CD8-positive, alpha-beta memory T cell (primary cell): ENCODE measurements at regions not wholly inside any gene's neighbourhood (a gene's known extent, or its start where the extent isn't known, plus 50 kb on each side); places are given as distances from the start of the nearest gene placed in this dataset.
A peak's percentile ranks its signal among the peaks of the same experiment; 100 is the strongest.
"Not testable (repeated sequence)": the region's sequence is repeated elsewhere in the genome, so short reads cannot be mapped to it uniquely, and the experiment has no call there.

Experiments
- CTCF ChIA-PET: fragments of 350-600 bp; sonication (Branson Sonifier 250); formaldehyde crosslinking; loops from one replicate; lab custom pipeline; 2021; ENCODE audit warnings: antibody characterized with exemption; lab: Charles Lee
- POLR2A ChIA-PET: fragments of 350-600 bp; sonication (Branson Sonifier 250); formaldehyde crosslinking; loops from one replicate; lab custom pipeline; 2021; ENCODE audit warnings: antibody characterized with exemption; lab: Charles Lee
- DNase-seq, 5 donors: peaks; one replicate each; pipeline versions ENCODE4 v3.0.0 to v3.0.0-alpha.2; 2020 to 2022; ENCODE audit warnings: mixed read lengths in 1 of 5
- H3K27ac ChIP-seq: one replicate; pipeline ENCODE4 v1.7.0; 2013; ENCODE audit warnings: low read depth, mild to moderate bottlenecking, low read length, moderate library complexity
- H3K27me3 ChIP-seq: 2 replicates; pipeline ENCODE4 v1.7.0; 2013; ENCODE audit warnings: low read length, mild to moderate bottlenecking; ENCODE audit not compliant: insufficient read depth, poor library complexity, severe bottlenecking
- H3K36me3 ChIP-seq: 2 replicates; pipeline ENCODE4 v1.7.0; 2013; ENCODE audit warnings: mild to moderate bottlenecking, low read length, moderate library complexity; ENCODE audit not compliant: insufficient read depth
- H3K4me1 ChIP-seq: 2 replicates; pipeline ENCODE4 v1.7.0; 2013; ENCODE audit warnings: mild to moderate bottlenecking, low read length, moderate library complexity; ENCODE audit not compliant: insufficient read depth
- H3K4me3 ChIP-seq: 2 replicates; pipeline ENCODE4 v1.7.0; 2013; ENCODE audit warnings: mild to moderate bottlenecking, low read length
- H3K9me3 ChIP-seq: 2 replicates; pipeline ENCODE4 v1.7.0; 2013; ENCODE audit warnings: mild to moderate bottlenecking, low read length
- H3K27ac Mint-ChIP-seq, 8 donors: one replicate each; pipeline ENCODE4 v1.8.0; 2020 to 2021; ENCODE audit warnings: mixed read lengths in 8 of 8, mild to moderate bottlenecking in 6 of 8, inconsistent platforms in 3 of 8, moderate library complexity in 3 of 8
- H3K27me3 Mint-ChIP-seq, 2 donors: one replicate each; pipeline ENCODE4 v1.8.0; 2020 to 2021; ENCODE audit warnings: mixed read lengths in 2 of 2, mild to moderate bottlenecking in 1 of 2, moderate library complexity in 1 of 2
- H3K36me3 Mint-ChIP-seq, 3 donors: one replicate each; pipeline ENCODE4 v1.8.0; 2020 to 2021; ENCODE audit warnings: mixed read lengths in 3 of 3, inconsistent platforms in 1 of 3, mild to moderate bottlenecking in 1 of 3
- H3K4me1 Mint-ChIP-seq, 3 donors: one replicate each; pipeline ENCODE4 v1.8.0; 2020 to 2021; ENCODE audit warnings: mixed read lengths in 3 of 3, inconsistent platforms in 1 of 3, mild to moderate bottlenecking in 1 of 3
- H3K4me3 Mint-ChIP-seq, 7 donors: one replicate each; pipeline ENCODE4 v1.8.0; 2020 to 2021; ENCODE audit warnings: mixed read lengths in 7 of 7, mild to moderate bottlenecking in 6 of 7, moderate library complexity in 4 of 7, inconsistent platforms in 2 of 7
- H3K9me3 Mint-ChIP-seq, 5 donors: one replicate each; pipeline ENCODE4 v1.8.0; 2020 to 2022; ENCODE audit warnings: mixed read lengths in 5 of 5, mild to moderate bottlenecking in 3 of 5, moderate library complexity in 2 of 5, inconsistent platforms in 1 of 5

DNA sequence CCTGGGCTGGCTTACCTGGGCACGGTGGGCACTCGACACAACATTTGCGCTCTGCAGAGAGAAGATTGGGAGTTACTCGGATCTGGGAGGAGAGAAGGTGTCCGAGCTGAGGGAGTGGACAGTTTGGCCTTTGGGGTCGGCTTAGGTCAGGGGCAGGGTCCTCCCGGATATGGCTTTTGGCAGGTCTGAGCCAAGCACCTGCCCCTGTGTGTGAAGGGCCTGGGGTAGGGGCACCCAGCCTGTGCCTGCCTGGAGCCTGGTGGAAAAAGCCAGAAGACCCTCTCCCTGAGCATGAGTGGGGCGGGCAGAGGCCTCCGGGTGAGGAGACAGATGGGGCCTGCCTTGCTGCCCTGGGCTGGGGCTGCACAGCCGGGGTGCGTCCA is 117.7 kb downstream of the TMEM121 start:
- H3K4me3 Mint-ChIP-seq: not testable (repeated sequence)

DNA sequence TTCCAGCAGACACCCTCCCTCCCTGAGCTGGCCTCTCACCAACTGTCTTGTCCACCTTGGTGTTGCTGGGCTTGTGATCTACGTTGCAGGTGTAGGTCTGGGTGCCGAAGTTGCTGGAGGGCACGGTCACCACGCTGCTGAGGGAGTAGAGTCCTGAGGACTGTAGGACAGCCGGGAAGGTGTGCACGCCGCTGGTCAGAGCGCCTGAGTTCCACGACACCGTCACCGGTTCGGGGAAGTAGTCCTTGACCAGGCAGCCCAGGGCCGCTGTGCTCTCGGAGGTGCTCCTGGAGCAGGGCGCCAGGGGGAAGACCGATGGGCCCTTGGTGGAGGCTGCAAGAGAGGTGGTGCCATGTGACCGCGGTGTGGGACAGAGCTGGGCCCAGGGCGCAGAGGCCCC is 118.1 kb downstream of the TMEM121 start:
- H3K9me3 ChIP-seq, H3K4me1 ChIP-seq, H3K4me3 Mint-ChIP-seq, H3K27me3 ChIP-seq, H3K36me3 Mint-ChIP-seq, H3K9me3 Mint-ChIP-seq, H3K4me3 ChIP-seq, H3K27ac ChIP-seq, POLR2A ChIA-PET, H3K36me3 ChIP-seq, H3K27ac Mint-ChIP-seq, H3K4me1 Mint-ChIP-seq, CTCF ChIA-PET: not testable (repeated sequence)
- DNase-seq: peak in 1 of 5 donors; percentile 41
- peaks cover 3 to 30% of the 10 kb centered on the region in 2 donors for H3K27me3 Mint-ChIP-seq

More for the DNA sequence above, 117.7 kb downstream of the TMEM121 start:
- H3K4me1 Mint-ChIP-seq, H3K4me1 ChIP-seq, H3K36me3 Mint-ChIP-seq, H3K9me3 Mint-ChIP-seq, H3K27ac Mint-ChIP-seq, H3K9me3 ChIP-seq, H3K27me3 ChIP-seq, POLR2A ChIA-PET, H3K4me3 ChIP-seq, H3K27ac ChIP-seq, H3K36me3 ChIP-seq, CTCF ChIA-PET: not testable (repeated sequence)
- peaks cover 2 to 30% of the 10 kb centered on the region in 2 donors for H3K27me3 Mint-ChIP-seq
- DNase-seq: peak in 1 of 5 donors; percentile 24

DNA sequence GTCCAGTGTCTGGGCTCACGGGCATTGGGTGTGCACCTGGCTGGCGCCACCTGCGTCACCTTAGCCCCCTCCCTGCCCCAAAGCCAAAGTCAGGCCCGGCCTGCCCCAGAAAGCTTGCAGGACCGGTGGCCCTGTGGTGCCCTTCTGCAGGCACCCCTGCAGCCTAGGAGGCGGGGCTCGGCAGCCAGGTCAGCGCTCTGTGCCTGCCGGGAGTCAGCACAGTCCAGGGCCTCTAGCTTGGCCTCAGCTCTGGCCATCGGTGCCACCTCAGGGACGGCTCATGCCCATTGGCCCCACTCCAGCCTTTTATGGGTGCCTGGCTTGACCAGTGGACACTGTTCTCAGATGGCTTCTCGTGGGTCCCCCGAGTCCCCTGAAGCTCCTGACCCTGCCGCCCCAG is 118.5 kb downstream of the TMEM121 start:
- H3K9me3 ChIP-seq, H3K4me1 Mint-ChIP-seq, POLR2A ChIA-PET, CTCF ChIA-PET, H3K27ac ChIP-seq, H3K4me1 ChIP-seq, DNase-seq, H3K36me3 ChIP-seq, H3K27me3 ChIP-seq, H3K4me3 ChIP-seq, H3K9me3 Mint-ChIP-seq, H3K4me3 Mint-ChIP-seq, H3K27ac Mint-ChIP-seq, H3K36me3 Mint-ChIP-seq: not testable (repeated sequence)
- H3K27me3 Mint-ChIP-seq: peaks cover 3 to 30% of the 10 kb centered on the region in 2 donors

DNA sequence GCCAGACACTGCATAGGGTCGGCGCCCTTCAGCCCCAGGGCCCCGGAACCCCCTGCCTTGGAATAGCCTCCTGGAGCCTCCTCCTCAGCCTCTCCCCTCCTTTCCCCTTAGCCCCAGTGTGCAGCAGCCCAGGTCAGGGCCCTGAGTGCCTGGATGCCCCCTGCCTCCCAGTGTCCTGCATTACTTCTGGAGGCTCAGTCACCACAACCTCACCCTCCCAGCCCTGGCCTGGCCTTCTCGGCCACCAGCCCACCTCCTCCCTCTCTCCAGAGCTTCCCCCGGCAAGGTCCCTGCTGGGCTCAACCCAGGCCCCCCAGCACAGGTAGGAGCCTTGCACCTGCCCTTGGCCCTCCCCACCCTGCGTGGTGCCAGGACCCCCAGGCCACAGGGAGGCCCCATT is 119.0 kb downstream of the TMEM121 start:
- H3K27me3 ChIP-seq, H3K4me1 Mint-ChIP-seq, H3K27ac ChIP-seq, H3K36me3 Mint-ChIP-seq, H3K4me3 Mint-ChIP-seq, POLR2A ChIA-PET, CTCF ChIA-PET, H3K9me3 ChIP-seq, H3K27ac Mint-ChIP-seq, H3K4me3 ChIP-seq, H3K4me1 ChIP-seq, DNase-seq, H3K36me3 ChIP-seq, H3K9me3 Mint-ChIP-seq: not testable (repeated sequence)
- H3K27me3 Mint-ChIP-seq: peaks cover 3 to 30% of the 10 kb centered on the region in 2 donors

DNA sequence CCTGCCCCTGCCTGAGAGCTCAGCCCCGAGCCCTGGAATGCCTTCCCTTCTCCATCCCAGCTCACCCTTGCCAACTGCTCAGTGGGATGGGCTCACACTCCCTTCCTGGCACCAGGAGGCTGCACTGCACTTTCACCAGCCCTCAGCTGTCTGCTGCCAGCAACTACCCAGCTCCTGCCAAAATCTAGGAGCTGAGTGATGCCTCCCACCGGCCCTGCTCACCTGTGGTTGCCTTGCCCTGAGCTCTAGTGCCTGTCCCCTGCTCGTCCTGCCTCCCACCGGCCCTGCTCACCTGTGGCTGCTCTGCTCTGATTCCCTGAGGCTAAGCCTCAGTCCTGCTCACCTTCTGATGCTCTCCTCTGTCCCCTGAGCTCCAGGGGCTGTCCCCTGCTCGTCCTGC is 119.8 kb downstream of the TMEM121 start:
- Histone ChIP-seq H3K27ac (no peak overlapping the region), H3K27me3 (no peaks in the 10 kb centered on the region), H3K36me3 (no peaks in the 10 kb centered on the region), H3K4me3 (no peak overlapping the region), H3K4me1 (no peaks in the 10 kb centered on the region), H3K9me3 (no peaks in the 10 kb centered on the region)
- Mint-ChIP-seq H3K4me1 (no peaks in the 10 kb centered on the region), H3K27ac (no peak overlapping the region), H3K27me3 (peaks cover 3 to 30% of the 10 kb centered on the region in 2 donors), H3K4me3 (no peak overlapping the region), H3K36me3 (no peaks in the 10 kb centered on the region), H3K9me3 (peaks cover 0 to 1% (median 0%) of the 10 kb centered on the region in 5 donors)
- ChIA-PET CTCF (no interaction called here), POLR2A (no interaction called here)
- DNase-seq: peak in 1 of 5 donors; percentile 45

DNA sequence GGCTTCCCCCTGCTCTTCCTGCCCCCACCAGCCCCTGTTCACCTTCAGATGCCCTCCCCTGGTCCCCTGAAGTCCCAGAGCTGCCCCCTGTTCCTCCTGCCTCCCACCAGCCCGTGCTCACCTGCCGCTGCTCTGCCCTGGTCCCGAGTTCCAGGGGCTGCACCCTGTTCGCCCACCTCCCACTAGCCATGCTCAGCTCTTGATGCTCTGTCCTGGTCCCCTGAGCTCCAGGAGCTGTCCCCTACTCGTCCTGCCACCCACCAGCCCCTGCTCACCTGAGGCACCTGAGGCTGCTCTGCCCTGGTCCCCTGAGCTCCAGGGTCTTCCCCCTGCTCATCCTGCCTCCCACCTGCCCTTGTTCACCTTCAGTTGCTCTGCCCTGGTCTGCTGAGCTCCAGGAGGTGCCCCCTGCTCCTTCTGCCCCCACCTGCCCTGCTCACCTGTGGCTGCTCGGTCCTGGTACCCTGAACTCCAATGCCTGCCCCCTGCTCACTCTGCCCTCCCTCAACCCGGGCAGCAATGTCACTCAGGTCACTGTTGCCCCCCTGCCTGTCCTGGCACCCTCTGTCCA is 120.4 kb downstream of the TMEM121 start:
- H3K27me3 ChIP-seq, H3K36me3 Mint-ChIP-seq, H3K27ac ChIP-seq, H3K9me3 Mint-ChIP-seq, H3K4me1 Mint-ChIP-seq, CTCF ChIA-PET, H3K4me1 ChIP-seq, H3K4me3 Mint-ChIP-seq, H3K9me3 ChIP-seq, H3K27ac Mint-ChIP-seq, POLR2A ChIA-PET, H3K36me3 ChIP-seq, H3K4me3 ChIP-seq: not testable (repeated sequence)
- H3K27me3 Mint-ChIP-seq: peaks cover 3 to 30% of the 10 kb centered on the region in 2 donors
- DNase-seq: peak in 1 of 5 donors; percentile 47

DNA sequence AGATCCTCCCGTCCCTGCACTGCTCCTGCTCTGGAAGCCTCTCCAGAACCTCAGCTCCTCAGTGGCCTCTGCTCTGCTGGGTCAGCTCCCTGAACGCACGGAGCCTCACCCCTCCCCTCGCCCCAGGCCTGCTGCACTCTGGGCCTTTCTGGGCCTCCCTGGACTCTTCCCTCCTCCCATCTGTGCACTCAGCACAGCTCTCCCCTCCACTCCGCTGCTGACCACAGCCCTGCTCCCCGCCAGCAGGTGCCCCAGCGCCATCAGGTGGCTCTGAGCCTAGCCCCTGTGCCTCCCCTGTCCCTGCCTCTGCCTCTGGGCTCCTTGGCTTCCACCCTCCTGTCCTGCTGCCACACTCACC is 121.0 kb downstream of the TMEM121 start:
- H3K9me3 ChIP-seq, POLR2A ChIA-PET, H3K27ac Mint-ChIP-seq, H3K4me3 ChIP-seq, H3K4me1 Mint-ChIP-seq, H3K36me3 Mint-ChIP-seq, H3K36me3 ChIP-seq, H3K27ac ChIP-seq, CTCF ChIA-PET, H3K4me3 Mint-ChIP-seq, H3K9me3 Mint-ChIP-seq, H3K4me1 ChIP-seq, H3K27me3 ChIP-seq: not testable (repeated sequence)
- H3K27me3 Mint-ChIP-seq: peaks cover 3 to 30% of the 10 kb centered on the region in 2 donors
- peak in 1 of 5 donors; percentile 37 for DNase-seq

DNA sequence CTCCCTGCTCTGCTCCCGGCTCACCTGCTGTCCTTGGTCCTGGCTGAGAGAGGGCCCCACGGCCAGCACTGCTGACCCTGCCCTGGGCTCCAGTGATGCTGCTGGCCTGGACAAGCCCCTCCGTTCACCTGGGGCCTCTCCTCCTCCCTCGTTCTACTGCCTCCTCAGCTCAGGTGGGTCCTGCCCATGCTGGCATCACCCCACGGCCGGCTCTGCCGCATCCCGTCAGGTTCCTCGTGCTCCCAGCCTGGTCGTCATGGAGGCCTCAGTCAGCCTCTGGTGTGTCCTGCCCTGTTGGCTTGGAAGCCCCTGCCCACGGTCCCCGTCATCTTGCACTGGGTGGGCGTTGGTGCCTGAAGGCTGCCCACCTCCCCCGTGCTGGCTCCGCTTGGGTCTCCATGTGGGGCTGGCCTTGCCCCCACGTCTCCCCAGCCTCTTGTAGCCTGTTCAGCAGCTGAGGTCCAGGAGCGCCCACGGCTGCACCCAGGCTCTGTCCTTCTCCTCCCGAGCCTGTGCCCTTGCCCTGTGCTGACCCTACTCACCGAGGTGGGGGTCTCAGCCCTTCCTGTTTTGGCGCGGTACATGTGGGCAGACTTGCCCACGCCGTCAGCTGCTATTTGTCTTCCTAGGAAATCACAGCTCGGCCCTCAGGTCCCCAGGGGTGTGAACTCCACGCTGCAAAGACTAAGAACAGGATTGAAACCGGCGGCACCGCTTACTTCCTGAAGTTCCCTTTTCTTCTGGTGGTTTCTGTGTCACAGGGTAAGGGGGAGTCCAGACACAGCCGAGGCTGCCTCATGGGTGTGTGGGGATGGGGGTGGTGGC is 121.6 kb downstream of the TMEM121 start:
- H3K27ac ChIP-seq: no peak overlapping the region
- H3K36me3 ChIP-seq: no peaks in the 10 kb centered on the region
- POLR2A ChIA-PET: no interaction called here
- no peaks in the 10 kb centered on the region for H3K9me3 ChIP-seq
- Mint-ChIP-seq H3K36me3 (no peaks in the 10 kb centered on the region), H3K4me1 (no peaks in the 10 kb centered on the region), H3K27ac (no peak overlapping the region), H3K27me3 (peaks cover 3 to 30% of the 10 kb centered on the region in 2 donors), H3K9me3 (peaks cover 0 to 1% (median 0%) of the 10 kb centered on the region in 5 donors), H3K4me3 (no peak overlapping the region)
- DNase-seq: peak in 1 of 5 donors; percentile 49
- no peaks in the 10 kb centered on the region for H3K4me1 ChIP-seq
- CTCF ChIA-PET: no interaction called here
- no peak overlapping the region for H3K4me3 ChIP-seq
- no peaks in the 10 kb centered on the region for H3K27me3 ChIP-seq
